OCI-LY1 (cell line): ENCODE measurements at regions not wholly inside any gene's neighbourhood (a gene's known extent, or its start where the extent isn't known, plus 50 kb on each side); places are given as distances from the start of the nearest gene placed in this dataset.

Source experiments
- CTCF ChIP-seq: fragments of 200-600 bp; sonication (generic), shearing (Covaris generic); IDR thresholded peaks from 2 replicates; pipeline ENCODE4 v1.5.1; 2017; ENCODE audit warnings: mild to moderate bottlenecking, antibody characterized with exemption, low read length, moderate library complexity, mixed read lengths
- EZH2 ChIP-seq: fragments of 200-600 bp; sonication (generic), shearing (Covaris generic); IDR thresholded peaks from 2 replicates; pipeline ENCODE4 v1.8.0; 2017; ENCODE audit warnings: borderline replicate concordance, mixed run types, mild to moderate bottlenecking, antibody characterized with exemption, low read length, moderate library complexity, mixed read lengths

- TF ChIP-seq CTCF (no peak), EZH2 (no peak)
Measured at GRCh38 chrX:117641913-117642656, 474.5 kb downstream of the KLHL13 start.
